ENCODE measurements at regions not wholly inside any gene's neighbourhood (a gene's known extent, or its start where the extent isn't known, plus 50 kb on each side); places are given as distances from the start of the nearest gene placed in this dataset.
A peak's percentile ranks its signal among the peaks of the same experiment; 100 is the strongest.

DNA sequence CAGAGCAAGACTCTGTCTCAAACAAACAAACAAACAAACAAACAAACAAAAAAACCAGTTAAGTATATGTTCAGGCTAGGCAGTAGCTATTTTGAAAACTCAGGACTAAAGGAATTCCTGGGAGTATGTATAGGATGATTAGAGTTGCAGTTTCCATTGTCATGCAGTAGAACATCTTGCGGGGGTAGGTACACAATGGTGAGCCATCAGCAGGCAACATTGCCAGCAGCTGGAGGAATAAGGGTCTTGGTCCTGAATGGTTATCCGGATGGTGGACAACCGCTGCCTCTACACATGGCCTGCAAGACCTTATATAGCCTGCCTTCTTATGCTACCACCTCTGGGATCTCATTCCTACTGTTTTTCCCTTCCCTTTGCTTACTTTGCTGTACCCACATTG is 297.5 kb downstream of the SOX4 start:
- ATAC-seq (ENCODE audit: insufficient read depth, low FRiP score): no peak
- Histone ChIP-seq H3K27me3 (ENCODE audit: control insufficient read depth in 3 of 3, insufficient read depth in 3 of 3, low read length in 2 of 3) (no peaks in the 10 kb centered on the region), H3K4me3 (no peak overlapping the region), H3K9ac (ENCODE audit: insufficient read depth in 1 of 2, low read length in 2 of 2) (no peak overlapping the region), H3K4me1 (ENCODE audit: control insufficient read depth in 5 of 5, insufficient read depth in 5 of 5, low read length in 5 of 5) (peaks cover under 1 to 23% (median 19%) of the 10 kb centered on the region in 5 donors), H3K9me3 (ENCODE audit: control insufficient read depth in 4 of 4, insufficient read depth in 3 of 4, low read length in 3 of 4) (no peaks in the 10 kb centered on the region), H3K27ac (ENCODE audit: low read depth in 1 of 2, low read length in 1 of 2) (no peak overlapping the region), H3K36me3 (ENCODE audit: control insufficient read depth in 4 of 4, insufficient read depth in 4 of 4, low read length in 4 of 4) (no peaks in the 10 kb centered on the region)
- no peak for DNase-seq
- no peak for TF ChIP-seq CTCF (IDR thresholded peaks at IDR 0.05; ENCODE audit: control extremely low read depth, extremely low read depth)
- 84 to 98% methylated on average over 3 of the region's 3 CpGs for WGBS, 2 donors

- Histone ChIP-seq H3K9me3 (ENCODE audit: control insufficient read depth in 4 of 4, insufficient read depth in 3 of 4, low read length in 3 of 4) (no peaks in the 10 kb centered on the region), H3K4me1 (ENCODE audit: control insufficient read depth in 5 of 5, insufficient read depth in 5 of 5, low read length in 5 of 5) (peaks cover 0 to 8% (median 4%) of the 10 kb centered on the region in 5 donors), H3K36me3 (ENCODE audit: control insufficient read depth in 4 of 4, insufficient read depth in 4 of 4, low read length in 4 of 4) (no peaks in the 10 kb centered on the region), H3K9ac (ENCODE audit: insufficient read depth in 1 of 2, low read length in 2 of 2) (no peak overlapping the region), H3K4me3 (no peak overlapping the region), H3K27ac (ENCODE audit: low read depth in 1 of 2, low read length in 1 of 2) (no peak overlapping the region), H3K27me3 (ENCODE audit: control insufficient read depth in 3 of 3, insufficient read depth in 3 of 3, low read length in 2 of 3) (no peaks in the 10 kb centered on the region)
- 81 to 94% methylated on average over 4 of the region's 4 CpGs for WGBS, 2 donors
- no peak for ATAC-seq (ENCODE audit: insufficient read depth, low FRiP score)
- no peak for TF ChIP-seq CTCF (IDR thresholded peaks at IDR 0.05; ENCODE audit: control extremely low read depth, extremely low read depth)
- DNase-seq: no peak
Observed at GRCh38 chr6:21893793-21894192, 300.2 kb downstream of the SOX4 start.

DNA sequence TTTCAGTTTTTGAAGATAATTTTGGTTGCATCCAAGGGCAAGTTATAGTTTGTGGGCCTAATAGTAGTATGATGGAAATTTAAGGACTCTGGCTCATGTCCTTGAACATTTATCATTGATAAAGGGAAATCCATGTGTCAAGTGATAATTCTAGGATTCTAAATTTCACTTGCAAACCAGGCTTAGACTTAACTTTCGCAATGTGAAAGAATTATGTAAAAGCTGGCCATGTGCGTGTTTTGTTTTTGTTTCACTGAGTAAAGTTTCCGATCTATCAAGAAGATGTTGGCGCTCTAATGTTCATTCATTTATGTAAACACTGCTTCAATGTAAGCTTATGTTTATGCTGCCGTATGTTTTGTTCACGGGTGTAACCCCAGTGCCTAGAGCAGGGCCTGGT is 302.0 kb downstream of the SOX4 start:
- no peaks in the 10 kb centered on the region for H3K27me3 ChIP-seq (ENCODE audit: control insufficient read depth in 3 of 3, insufficient read depth in 3 of 3, low read length in 2 of 3)
- 80 to 83% methylated on average over 6 of the region's 6 CpGs for WGBS, 2 donors
- no peak overlapping the region for H3K4me3 ChIP-seq
- DNase-seq (peak in 2 of 3 donors; percentile 70 to 79), ATAC-seq (ENCODE audit: insufficient read depth, low FRiP score) (no peak)
- no peaks in the 10 kb centered on the region for H3K9me3 ChIP-seq (ENCODE audit: control insufficient read depth in 4 of 4, insufficient read depth in 3 of 4, low read length in 3 of 4)
- no peak overlapping the region for H3K27ac ChIP-seq (ENCODE audit: low read depth in 1 of 2, low read length in 1 of 2)
- no peak overlapping the region for H3K9ac ChIP-seq (ENCODE audit: insufficient read depth in 1 of 2, low read length in 2 of 2)
- no peaks in the 10 kb centered on the region for H3K36me3 ChIP-seq (ENCODE audit: control insufficient read depth in 4 of 4, insufficient read depth in 4 of 4, low read length in 4 of 4)
- H3K4me1 ChIP-seq (ENCODE audit: control insufficient read depth in 5 of 5, insufficient read depth in 5 of 5, low read length in 5 of 5): peaks cover 0 to 8% (median 4%) of the 10 kb centered on the region in 5 donors
- no peak for TF ChIP-seq CTCF (IDR thresholded peaks at IDR 0.05; ENCODE audit: control extremely low read depth, extremely low read depth)

DNA sequence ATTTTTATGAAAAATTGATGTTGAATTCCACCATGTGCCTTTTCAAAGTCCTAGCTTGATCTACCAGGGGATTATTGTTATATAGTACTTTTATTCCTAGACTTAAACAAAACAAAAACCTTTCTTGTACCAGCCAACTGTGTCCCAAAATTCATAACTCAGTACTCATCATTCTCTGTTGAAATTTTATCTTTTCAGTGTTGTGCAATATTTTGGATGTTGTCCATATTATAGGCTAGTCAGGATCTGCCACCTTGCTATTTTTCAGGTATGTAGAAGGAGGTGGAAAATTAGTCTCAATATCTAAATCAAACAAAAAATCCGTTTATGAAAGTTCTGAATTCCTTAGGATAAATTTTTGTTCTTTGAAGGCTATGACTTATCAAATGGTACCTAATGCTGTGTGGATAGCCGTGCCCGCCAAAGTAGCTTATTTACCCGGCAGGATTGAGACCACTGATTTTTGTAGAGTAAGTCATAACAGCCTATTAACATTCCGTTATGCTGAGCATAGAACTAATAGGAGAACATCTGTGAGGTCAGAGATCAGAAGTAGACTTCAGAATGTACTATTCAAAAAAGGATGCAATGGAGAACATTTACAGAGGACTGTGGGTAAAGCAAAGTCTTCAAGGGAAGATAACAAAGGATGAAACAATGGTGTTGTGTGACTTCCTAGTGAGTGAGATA is 304.7 kb downstream of the SOX4 start:
- H3K9me3 ChIP-seq (ENCODE audit: control insufficient read depth in 4 of 4, insufficient read depth in 3 of 4, low read length in 3 of 4): no peaks in the 10 kb centered on the region
- no peak overlapping the region for H3K4me3 ChIP-seq
- no peak overlapping the region for H3K9ac ChIP-seq (ENCODE audit: insufficient read depth in 1 of 2, low read length in 2 of 2)
- DNase-seq: no peak
- ATAC-seq (ENCODE audit: insufficient read depth, low FRiP score): no peak
- H3K36me3 ChIP-seq (ENCODE audit: control insufficient read depth in 4 of 4, insufficient read depth in 4 of 4, low read length in 4 of 4): no peaks in the 10 kb centered on the region
- no peak for TF ChIP-seq CTCF (IDR thresholded peaks at IDR 0.05; ENCODE audit: control extremely low read depth, extremely low read depth)
- H3K27me3 ChIP-seq (ENCODE audit: control insufficient read depth in 3 of 3, insufficient read depth in 3 of 3, low read length in 2 of 3): no peaks in the 10 kb centered on the region
- H3K27ac ChIP-seq (ENCODE audit: low read depth in 1 of 2, low read length in 1 of 2): no peak overlapping the region
- peaks cover 0 to 12% (median 4%) of the 10 kb centered on the region in 5 donors for H3K4me1 ChIP-seq (ENCODE audit: control insufficient read depth in 5 of 5, insufficient read depth in 5 of 5, low read length in 5 of 5)
- 90 to 93% methylated on average over 5 of the region's 5 CpGs for WGBS, 2 donors

All from lung (tissue), 11 donors.